ENCODE measurements at regions not wholly inside any gene's neighbourhood (a gene's known extent, or its start where the extent isn't known, plus 50 kb on each side); places are given as distances from the start of the nearest gene placed in this dataset.

DNA sequence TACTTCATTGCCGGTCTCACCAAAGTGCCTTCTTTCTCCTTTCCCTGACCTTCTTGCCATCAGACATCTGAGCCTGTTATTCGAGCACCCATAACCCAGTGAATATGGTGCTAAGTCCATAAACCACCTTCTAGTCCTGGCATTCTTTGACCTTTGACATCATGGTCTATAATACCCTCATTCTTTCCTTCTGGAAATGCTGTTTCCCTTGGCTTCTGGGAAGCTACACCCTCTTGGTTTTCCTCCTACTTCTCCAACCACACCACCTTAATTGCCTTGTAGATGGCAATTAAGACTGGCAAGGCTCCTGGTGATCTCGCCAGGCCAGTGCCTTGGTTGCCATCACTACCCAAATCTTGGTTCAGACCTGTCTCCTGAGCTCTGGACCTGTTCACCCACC lies 56.1 kb upstream of the TRAK1 start:
- Histone ChIP-seq H3K27ac (ENCODE audit: low read depth, low read length) (no peak overlapping the region), H3K36me3 (ENCODE audit: control insufficient read depth, low read length) (peaks cover 52% of the 10 kb centered on the region), H3K9me2 (replicated peaks; ENCODE audit: control insufficient read depth, low read length) (no peaks in the 10 kb centered on the region), H3K79me2 (ENCODE audit: control insufficient read depth, low read length) (peaks cover 98% of the 10 kb centered on the region), H3K9me3 (ENCODE audit: control insufficient read depth, insufficient read depth, low read length) (no peaks in the 10 kb centered on the region), H3F3A (ENCODE audit: control insufficient read depth, insufficient read depth) (no peaks in the 10 kb centered on the region), H3K4me3 (ENCODE audit: low read length) (0 out of 2 replicates have a peak overlapping the region, but pooled peaks have one; percentile 7), H4K20me1 (ENCODE audit: control insufficient read depth, insufficient read depth, low read depth, low read length) (peaks cover 36% of the 10 kb centered on the region; the same call in 1 of the 2 replicates), H3K27me3 (ENCODE audit: control insufficient read depth, low read length) (no peaks in the 10 kb centered on the region), H3K4me2 (ENCODE audit: low read length) (peak overlapping the region; percentile 56; the same call in 1 of the 2 replicates), H3K4me1 (ENCODE audit: control insufficient read depth, low read length) (peaks cover 82% of the 10 kb centered on the region)
- TF ChIP-seq, protein P1, sequence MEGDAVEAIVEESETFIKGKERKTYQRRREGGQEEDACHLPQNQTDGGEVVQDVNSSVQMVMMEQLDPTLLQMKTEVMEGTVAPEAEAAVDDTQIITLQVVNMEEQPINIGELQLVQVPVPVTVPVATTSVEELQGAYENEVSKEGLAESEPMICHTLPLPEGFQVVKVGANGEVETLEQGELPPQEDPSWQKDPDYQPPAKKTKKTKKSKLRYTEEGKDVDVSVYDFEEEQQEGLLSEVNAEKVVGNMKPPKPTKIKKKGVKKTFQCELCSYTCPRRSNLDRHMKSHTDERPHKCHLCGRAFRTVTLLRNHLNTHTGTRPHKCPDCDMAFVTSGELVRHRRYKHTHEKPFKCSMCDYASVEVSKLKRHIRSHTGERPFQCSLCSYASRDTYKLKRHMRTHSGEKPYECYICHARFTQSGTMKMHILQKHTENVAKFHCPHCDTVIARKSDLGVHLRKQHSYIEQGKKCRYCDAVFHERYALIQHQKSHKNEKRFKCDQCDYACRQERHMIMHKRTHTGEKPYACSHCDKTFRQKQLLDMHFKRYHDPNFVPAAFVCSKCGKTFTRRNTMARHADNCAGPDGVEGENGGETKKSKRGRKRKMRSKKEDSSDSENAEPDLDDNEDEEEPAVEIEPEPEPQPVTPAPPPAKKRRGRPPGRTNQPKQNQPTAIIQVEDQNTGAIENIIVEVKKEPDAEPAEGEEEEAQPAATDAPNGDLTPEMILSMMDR (IDR thresholded peaks at IDR 0.05; ENCODE audit: low read depth, low read length, poor library complexity, severe bottlenecking): no peak
- no peak for TF ChIP-seq EZH2phosphoT487 (IDR thresholded peaks at IDR 0.05; ENCODE audit: borderline replicate concordance, low read length)

DNA sequence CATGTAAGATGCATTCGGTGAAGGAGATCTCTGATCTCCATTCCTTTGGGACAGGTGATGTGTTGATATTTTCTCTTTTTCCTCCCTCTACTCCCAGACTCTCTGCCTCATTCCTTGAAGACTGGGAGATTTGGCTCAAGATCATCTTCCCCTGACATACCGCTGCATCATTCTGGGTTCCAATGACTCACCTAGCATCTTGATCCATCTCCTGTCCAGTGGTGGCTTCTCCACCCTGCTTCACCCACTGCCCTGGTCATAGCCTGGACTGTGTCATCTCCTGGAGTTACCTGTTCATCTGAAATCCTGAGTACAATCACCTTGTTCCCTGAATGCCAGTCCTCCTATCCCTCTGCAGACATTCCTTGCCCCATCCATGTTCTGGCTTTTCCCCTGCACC lies 57.4 kb upstream of the TRAK1 start:
- H3K79me2 ChIP-seq (ENCODE audit: control insufficient read depth, low read length): peaks cover 98% of the 10 kb centered on the region
- no peak overlapping the region for H3K4me2 ChIP-seq (ENCODE audit: low read length)
- H3K27me3 ChIP-seq (ENCODE audit: control insufficient read depth, low read length): no peaks in the 10 kb centered on the region
- H3K9me2 ChIP-seq (replicated peaks; ENCODE audit: control insufficient read depth, low read length): no peaks in the 10 kb centered on the region
- H3K27ac ChIP-seq (ENCODE audit: low read depth, low read length): no peak overlapping the region
- no peaks in the 10 kb centered on the region for H3K9me3 ChIP-seq (ENCODE audit: control insufficient read depth, insufficient read depth, low read length)
- no peaks in the 10 kb centered on the region for H3F3A ChIP-seq (ENCODE audit: control insufficient read depth, insufficient read depth)
- TF ChIP-seq EZH2phosphoT487 (IDR thresholded peaks at IDR 0.05; ENCODE audit: borderline replicate concordance, low read length): no peak
- TF ChIP-seq, protein P1 (IDR thresholded peaks at IDR 0.05; ENCODE audit: low read depth, low read length, poor library complexity, severe bottlenecking): no peak
- no peak overlapping the region for H3K4me3 ChIP-seq (ENCODE audit: low read length)
- H3K4me1 ChIP-seq (ENCODE audit: control insufficient read depth, low read length): peaks cover 80% of the 10 kb centered on the region
- H4K20me1 ChIP-seq (ENCODE audit: control insufficient read depth, insufficient read depth, low read depth, low read length): peaks cover 38% of the 10 kb centered on the region; the same call in 1 of the 2 replicates
- H3K36me3 ChIP-seq (ENCODE audit: control insufficient read depth, low read length): peaks cover 48% of the 10 kb centered on the region

DNA sequence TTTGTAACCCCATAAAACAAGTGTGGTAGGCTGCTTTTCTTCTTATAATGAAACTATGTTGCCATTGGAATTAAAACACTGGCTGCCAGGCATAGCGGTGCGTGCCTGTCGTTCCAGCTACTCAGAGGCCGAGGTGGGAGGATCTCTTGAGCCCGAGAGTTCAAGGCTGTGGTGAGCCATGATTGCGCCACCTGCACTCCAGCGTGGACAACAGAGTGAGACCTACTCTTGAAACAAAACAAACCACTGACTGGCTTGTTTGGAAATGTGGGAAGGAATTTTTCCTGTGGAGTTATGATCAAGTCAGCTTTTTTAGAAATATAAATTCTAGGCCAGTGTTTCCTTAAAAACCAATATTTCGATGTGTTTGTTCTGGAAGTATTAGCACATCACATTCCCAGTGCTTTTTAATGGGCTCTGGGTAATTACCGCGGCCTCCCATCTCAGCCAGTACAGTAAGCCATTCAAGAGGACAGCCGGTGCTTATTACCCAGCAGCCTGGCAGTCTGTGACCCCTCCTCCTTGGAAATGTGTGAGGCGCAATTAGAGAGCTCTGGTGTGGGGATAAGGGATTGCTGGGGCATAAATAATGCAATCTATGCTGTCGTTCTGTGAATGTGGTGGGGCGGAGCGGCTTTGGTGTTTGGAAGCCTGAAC lies 58.3 kb upstream of the TRAK1 start:
- H3K27ac ChIP-seq (ENCODE audit: low read depth, low read length): no peak overlapping the region

More for the DNA sequence above, 58.3 kb upstream of the TRAK1 start:
- Histone ChIP-seq H3K4me3 (ENCODE audit: low read length) (no peak overlapping the region), H3K27me3 (ENCODE audit: control insufficient read depth, low read length) (no peaks in the 10 kb centered on the region), H3K36me3 (ENCODE audit: control insufficient read depth, low read length) (peaks cover 44% of the 10 kb centered on the region), H3K4me2 (ENCODE audit: low read length) (no peak overlapping the region), H3K4me1 (ENCODE audit: control insufficient read depth, low read length) (peaks cover 81% of the 10 kb centered on the region), H3K79me2 (ENCODE audit: control insufficient read depth, low read length) (peaks cover 98% of the 10 kb centered on the region), H3K9me2 (replicated peaks; ENCODE audit: control insufficient read depth, low read length) (no peaks in the 10 kb centered on the region), H3F3A (ENCODE audit: control insufficient read depth, insufficient read depth) (no peaks in the 10 kb centered on the region), H4K20me1 (ENCODE audit: control insufficient read depth, insufficient read depth, low read depth, low read length) (peaks cover 44% of the 10 kb centered on the region; the same call in 1 of the 2 replicates), H3K9me3 (ENCODE audit: control insufficient read depth, insufficient read depth, low read length) (no peaks in the 10 kb centered on the region)
- TF ChIP-seq EZH2phosphoT487 (IDR thresholded peaks at IDR 0.05; ENCODE audit: borderline replicate concordance, low read length): no peak
- TF ChIP-seq, protein P1 (IDR thresholded peaks at IDR 0.05; ENCODE audit: low read depth, low read length, poor library complexity, severe bottlenecking): no peak
